ENCODE measurements at regions not wholly inside any gene's neighbourhood (a gene's known extent, or its start where the extent isn't known, plus 50 kb on each side); places are given as distances from the start of the nearest gene placed in this dataset.

- DNase-seq (ENCODE audit: low spot score), result no peak
Observed at GRCh38 chr5:33329891-33330290, 110.9 kb upstream of the TARS1 start.

GRCh38 chr5:33330426-33330825, 110.3 kb upstream of the TARS1 start:
- DNase-seq (ENCODE audit: low spot score), result no peak

- DNase-seq (ENCODE audit: low spot score), result no peak
Observed at GRCh38 chr5:33330992-33331391, 109.8 kb upstream of the TARS1 start.

GRCh38 chr5:33332804-33333203, 108.0 kb upstream of the TARS1 start:
- DNase-seq (ENCODE audit: low spot score), result no peak

- no peak for DNase-seq (ENCODE audit: low spot score)
Observed at GRCh38 chr5:33334829-33335228, 105.9 kb upstream of the TARS1 start.

- no peak for DNase-seq (ENCODE audit: low spot score)
Observed at GRCh38 chr5:33336891-33337636, 103.7 kb upstream of the TARS1 start.

- no peak for DNase-seq (ENCODE audit: low spot score)
Observed at GRCh38 chr5:33337637-33337992, 103.2 kb upstream of the TARS1 start.

- no peak for DNase-seq (ENCODE audit: low spot score)
Observed at GRCh38 chr5:33338336-33339110, 102.2 kb upstream of the TARS1 start.

- no peak for DNase-seq (ENCODE audit: low spot score)
Observed at GRCh38 chr5:33339413-33339812, 101.4 kb upstream of the TARS1 start.

GRCh38 chr5:33340195-33340594, 100.6 kb upstream of the TARS1 start:
- no peak for DNase-seq (ENCODE audit: low spot score)

GRCh38 chr5:33341351-33341750, 99.4 kb upstream of the TARS1 start:
- DNase-seq (ENCODE audit: low spot score), result no peak

- DNase-seq (ENCODE audit: low spot score), result peak; percentile 59
Observed at GRCh38 chr5:33343676-33344327, 97.0 kb upstream of the TARS1 start.

GRCh38 chr5:33346534-33346933, 94.2 kb upstream of the TARS1 start:
- DNase-seq (ENCODE audit: low spot score), result no peak

GRCh38 chr5:33361781-33362180, 79.0 kb upstream of the TARS1 start:
- DNase-seq (ENCODE audit: low spot score), result no peak

- no peak for DNase-seq (ENCODE audit: low spot score)
Observed at GRCh38 chr5:33362915-33363314, 77.8 kb upstream of the TARS1 start.

- DNase-seq (ENCODE audit: low spot score), result no peak
Observed at GRCh38 chr5:33363537-33363936, 77.2 kb upstream of the TARS1 start.

- no peak for DNase-seq (ENCODE audit: low spot score)
Observed at GRCh38 chr5:33364406-33364805, 76.4 kb upstream of the TARS1 start.

GRCh38 chr5:33367416-33367815, 73.3 kb upstream of the TARS1 start:
- no peak for DNase-seq (ENCODE audit: low spot score)

GRCh38 chr5:33369485-33370465, 71.0 kb upstream of the TARS1 start:
- DNase-seq (ENCODE audit: low spot score), result peak; percentile 26

GRCh38 chr5:33370466-33370859, 70.3 kb upstream of the TARS1 start:
- DNase-seq (ENCODE audit: low spot score), result no peak

- DNase-seq (ENCODE audit: low spot score), result peak; percentile 11
Observed at GRCh38 chr5:33371660-33372059, 69.1 kb upstream of the TARS1 start.

All from AG08396 (cell line).